PC-9 (cell line): ENCODE measurements at regions not wholly inside any gene's neighbourhood (a gene's known extent, or its start where the extent isn't known, plus 50 kb on each side); places are given as distances from the start of the nearest gene placed in this dataset.

Source experiments
- BruUV-seq: library from RNA; stranded (reverse); fragments of 400-500 nt; replicated peaks from 2 replicates; lab custom pipeline; 2021; lab: Mats Ljungman, UMichigan
- CTCF ChIA-PET: fragments of 300-600 bp; sonication (Branson Sonifier 250); formaldehyde crosslinking; loops from one replicate; lab custom pipeline; 2022; ENCODE audit warnings: antibody characterized with exemption; lab: Charles Lee
- POLR2A ChIA-PET: fragments of 300-600 bp; sonication (Branson Sonifier 250); formaldehyde crosslinking; loops from one replicate; lab custom pipeline; 2022; ENCODE audit warnings: antibody characterized with exemption; ENCODE audit not compliant: unreplicated experiment; lab: Charles Lee
- DNase-seq, 2 experiments: peaks; one replicate each; pipeline versions ENCODE4 v3.0.0 to v3.0.0-alpha.2; 2015 to 2022; ENCODE audit warnings: mixed read lengths in 1 of 2
- H2AFZ ChIP-seq: fragments of 200-600 bp; sonication (generic); 2 replicates; pipeline ENCODE4 v1.8.1; 2017; ENCODE audit warnings: antibody characterized with exemption
- H3F3A ChIP-seq: fragments of 200-600 bp; sonication (generic); 2 replicates; pipeline ENCODE4 v1.8.1; 2017; ENCODE audit warnings: antibody characterized with exemption, mild to moderate bottlenecking, low read depth; ENCODE audit not compliant: insufficient read depth
- H3K27ac ChIP-seq: fragments of 200-600 bp; sonication (generic); 2 replicates; pipeline ENCODE4 v1.6.1; 2016; ENCODE audit warnings: mixed run types
- H3K27me3 ChIP-seq: fragments of 200-600 bp; sonication (generic); 2 replicates; pipeline ENCODE4 v1.6.1; 2016; ENCODE audit warnings: low read depth, mixed run types; ENCODE audit not compliant: insufficient read depth
- H3K36me3 ChIP-seq: fragments of 200-600 bp; sonication (generic); 2 replicates; pipeline ENCODE4 v1.6.1; 2016; ENCODE audit warnings: low read depth, mixed run types
- H3K4me1 ChIP-seq: fragments of 200-600 bp; sonication (generic); replicated peaks from 2 replicates; pipeline ENCODE4 v1.6.1; 2016; ENCODE audit warnings: mixed run types; ENCODE audit not compliant: insufficient read depth
- H3K4me2 ChIP-seq: fragments of 200-600 bp; sonication (generic); 2 replicates; pipeline ENCODE4 v1.6.1; 2017; ENCODE audit warnings: mixed run types
- H3K4me3 ChIP-seq: fragments of 200-600 bp; sonication (generic); 2 replicates; pipeline ENCODE4 v1.6.1; 2016; ENCODE audit warnings: mixed run types
- H3K79me2 ChIP-seq: fragments of 200-600 bp; sonication (generic); 2 replicates; pipeline ENCODE4 v1.6.1; 2017; ENCODE audit warnings: low read depth, mixed run types
- H3K9me2 ChIP-seq: fragments of 200-600 bp; sonication (generic); 2 replicates; pipeline ENCODE4 v1.8.1; 2017; ENCODE audit warnings: mild to moderate bottlenecking; ENCODE audit not compliant: insufficient read depth
- H3K9me3 ChIP-seq: fragments of 200-600 bp; sonication (generic); 2 replicates; pipeline ENCODE4 v1.8.1; 2016; ENCODE audit warnings: low read depth; ENCODE audit not compliant: insufficient read depth
- H4K20me1 ChIP-seq: fragments of 200-600 bp; sonication (generic); 2 replicates; pipeline ENCODE4 v1.8.1; 2017; ENCODE audit not compliant: insufficient read depth
- CTCF ChIP-seq: fragments of 200-600 bp; sonication (generic); conservative IDR thresholded peaks from 2 replicates; pipeline ENCODE4 v1.6.1; 2017; ENCODE audit warnings: mixed run types, antibody characterized with exemption, mild to moderate bottlenecking, moderate library complexity
- EZH2 ChIP-seq: fragments of 200-600 bp; sonication (generic); IDR thresholded peaks from 2 replicates; pipeline ENCODE4 v1.8.0; 2017; ENCODE audit warnings: antibody characterized with exemption, low read depth
- intact Hi-C: fragments of 100-400 bp; cut with micrococcal nuclease; formaldehyde crosslinking; loops from one replicate; pipeline ENCODE4 v1.10.0; 2022; ENCODE audit not compliant: unreplicated experiment

GRCh38 chr7:41272664-41273063, 430.2 kb downstream of the INHBA start:
- Histone ChIP-seq H3K4me3 (no peak overlapping the region), H3K36me3 (no peaks in the 10 kb centered on the region), H3K79me2 (no peaks in the 10 kb centered on the region), H3K4me1 (no peaks in the 10 kb centered on the region), H2AFZ (no peak overlapping the region), H4K20me1 (no peaks in the 10 kb centered on the region), H3K27ac (no peak overlapping the region), H3F3A (no peaks in the 10 kb centered on the region), H3K9me2 (no peaks in the 10 kb centered on the region), H3K9me3 (no peaks in the 10 kb centered on the region; the same call in 1 of the 2 replicates), H3K27me3 (no peaks in the 10 kb centered on the region), H3K4me2 (no peak overlapping the region)
- BruUV-seq = no TSS peak
- DNase-seq = peak in 1 of 2 experiments; percentile 26
- TF ChIP-seq EZH2 = no peak
- no peak for TF ChIP-seq CTCF
- CTCF ChIA-PET = no interaction called here
- intact Hi-C loops = no loop called here
- POLR2A ChIA-PET = no interaction called here

- Histone ChIP-seq H2AFZ (no peak overlapping the region), H3K4me1 (no peaks in the 10 kb centered on the region), H3K9me2 (no peaks in the 10 kb centered on the region), H3K4me3 (no peak overlapping the region), H3K27me3 (no peaks in the 10 kb centered on the region), H3F3A (no peaks in the 10 kb centered on the region), H3K4me2 (no peak overlapping the region), H3K27ac (no peak overlapping the region), H3K9me3 (no peaks in the 10 kb centered on the region; the same call in 1 of the 2 replicates), H3K79me2 (no peaks in the 10 kb centered on the region), H4K20me1 (no peaks in the 10 kb centered on the region), H3K36me3 (no peaks in the 10 kb centered on the region)
- no TSS peak for BruUV-seq
- CTCF ChIA-PET = no interaction called here
- intact Hi-C loops = no loop called here
- TF ChIP-seq EZH2 = no peak
- TF ChIP-seq CTCF = no peak
- POLR2A ChIA-PET = no interaction called here
- DNase-seq = no peak
These were observed 434.0 kb downstream of the INHBA start for GRCh38 chr7:41268878-41269277.

- POLR2A ChIA-PET = interaction anchor here (0.7 kb wide), 1 partner anchor 462 kb away, joined by 4 read pairs; no protein-coding TSS in a partner anchor
- CTCF ChIA-PET = no interaction called here
- Histone ChIP-seq H3F3A (no peaks in the 10 kb centered on the region), H4K20me1 (no peaks in the 10 kb centered on the region), H3K27me3 (no peaks in the 10 kb centered on the region), H3K4me1 (no peaks in the 10 kb centered on the region), H3K4me3 (no peak overlapping the region), H3K9me2 (no peaks in the 10 kb centered on the region), H3K9me3 (peaks cover 20% of the 10 kb centered on the region), H3K36me3 (no peaks in the 10 kb centered on the region), H3K79me2 (no peaks in the 10 kb centered on the region), H3K27ac (no peak overlapping the region), H3K4me2 (no peak overlapping the region), H2AFZ (no peak overlapping the region)
- intact Hi-C loops = no loop called here
- TF ChIP-seq EZH2 (no peak), CTCF (no peak)
- no peak for DNase-seq
- no TSS peak for BruUV-seq
These were observed 441.8 kb downstream of the INHBA start for GRCh38 chr7:41261080-41261479.
